ENCODE measurements at regions not wholly inside any gene's neighbourhood (a gene's known extent, or its start where the extent isn't known, plus 50 kb on each side); places are given as distances from the start of the nearest gene placed in this dataset.
A peak's percentile ranks its signal among the peaks of the same experiment; 100 is the strongest.

- no peak overlapping the region for H3K4me3 ChIP-seq (replicated peaks in 1 of 2; ENCODE audit: low read depth in 2 of 2, low read length in 2 of 2)
- DNase-seq (ENCODE audit: low read depth in 2 of 2), result no peak
- TF ChIP-seq CTCF (IDR thresholded peaks at IDR 0.05; ENCODE audit: low read depth, low read length), result no peak
Observed at GRCh38 chr18:22632191-22632590, 214.5 kb upstream of the CTAGE1 start.

- no peak for TF ChIP-seq CTCF (IDR thresholded peaks at IDR 0.05; ENCODE audit: low read depth, low read length)
- H3K4me3 ChIP-seq (replicated peaks in 1 of 2; ENCODE audit: low read depth in 2 of 2, low read length in 2 of 2), result no peak overlapping the region
- DNase-seq (ENCODE audit: low read depth in 2 of 2), result no peak
Observed at GRCh38 chr18:22634464-22634863, 216.7 kb upstream of the CTAGE1 start.

- DNase-seq (ENCODE audit: low read depth in 2 of 2), result peak; percentile 80 to 92
- no peak for TF ChIP-seq CTCF (IDR thresholded peaks at IDR 0.05; ENCODE audit: low read depth, low read length)
- no peak overlapping the region for H3K4me3 ChIP-seq (replicated peaks in 1 of 2; ENCODE audit: low read depth in 2 of 2, low read length in 2 of 2)
Observed at GRCh38 chr18:22637787-22638186, 220.1 kb upstream of the CTAGE1 start.

- DNase-seq (ENCODE audit: low read depth in 2 of 2), result peak; percentile 88 to 96
- no peak overlapping the region for H3K4me3 ChIP-seq (replicated peaks in 1 of 2; ENCODE audit: low read depth in 2 of 2, low read length in 2 of 2)
- TF ChIP-seq CTCF (IDR thresholded peaks at IDR 0.05; ENCODE audit: low read depth, low read length), result no peak
Observed at GRCh38 chr18:22639026-22639463, 221.3 kb upstream of the CTAGE1 start.

GRCh38 chr18:22639561-22639960, 221.8 kb upstream of the CTAGE1 start:
- DNase-seq (ENCODE audit: low read depth in 2 of 2), result peak; percentile 55 to 66
- no peak overlapping the region for H3K4me3 ChIP-seq (replicated peaks in 1 of 2; ENCODE audit: low read depth in 2 of 2, low read length in 2 of 2)
- no peak for TF ChIP-seq CTCF (IDR thresholded peaks at IDR 0.05; ENCODE audit: low read depth, low read length)

- peak in 1 of 2 donors; percentile 17 for DNase-seq (ENCODE audit: low read depth in 2 of 2)
- H3K4me3 ChIP-seq (replicated peaks in 1 of 2; ENCODE audit: low read depth in 2 of 2, low read length in 2 of 2), result no peak overlapping the region
- TF ChIP-seq CTCF (IDR thresholded peaks at IDR 0.05; ENCODE audit: low read depth, low read length), result no peak
Observed at GRCh38 chr18:22640281-22640842, 222.6 kb upstream of the CTAGE1 start.

GRCh38 chr18:22641958-22642357, 224.2 kb upstream of the CTAGE1 start:
- no peak overlapping the region for H3K4me3 ChIP-seq (replicated peaks in 1 of 2; ENCODE audit: low read depth in 2 of 2, low read length in 2 of 2)
- TF ChIP-seq CTCF (IDR thresholded peaks at IDR 0.05; ENCODE audit: low read depth, low read length), result no peak
- DNase-seq (ENCODE audit: low read depth in 2 of 2), result peak; percentile 59 to 71

Measured in cardiac fibroblast (primary cell).